Vagina (tissue), 2 donors: ENCODE measurements at regions not wholly inside any gene's neighbourhood (a gene's known extent, or its start where the extent isn't known, plus 50 kb on each side); places are given as distances from the start of the nearest gene placed in this dataset.

ENCODE experiments used
- CTCF ChIP-seq, 3 experiments: fragments of 450-650 bp in 2 of 3; fragments of 200-600 bp in 1 of 3; sonication (generic) in 1 of 3; IDR thresholded peaks; one replicate each; pipeline ENCODE4 v1.5.1; 2017 to 2019; ENCODE audit warnings: antibody characterized with exemption in 3 of 3, mild to moderate bottlenecking in 2 of 3, moderate library complexity in 2 of 3
- POLR2A ChIP-seq, 2 donors: fragments of 450-650 bp; IDR thresholded peaks; one replicate each; pipeline ENCODE4 v1.6.1; 2017; ENCODE audit warnings: antibody characterized with exemption in 2 of 2, mild to moderate bottlenecking in 2 of 2, moderate library complexity in 2 of 2

GRCh38 chr13:22336460-22336859 is 665.6 kb downstream of the FGF9 start:
- no peak for TF ChIP-seq CTCF (IDR thresholded peaks at IDR 0.05)
- no peak for TF ChIP-seq POLR2A (IDR thresholded peaks at IDR 0.05)
